HG03342 (cell line): ENCODE measurements at regions not wholly inside any gene's neighbourhood (a gene's known extent, or its start where the extent isn't known, plus 50 kb on each side); places are given as distances from the start of the nearest gene placed in this dataset.

Experiments used
- ATAC-seq: cut with Tn5 transposase; IDR thresholded peaks from one replicate; pipeline ENCODE4 v1.9.1; 2021; ENCODE audit warnings: mild to moderate bottlenecking, moderate library complexity; ENCODE audit not compliant: unreplicated experiment

DNA sequence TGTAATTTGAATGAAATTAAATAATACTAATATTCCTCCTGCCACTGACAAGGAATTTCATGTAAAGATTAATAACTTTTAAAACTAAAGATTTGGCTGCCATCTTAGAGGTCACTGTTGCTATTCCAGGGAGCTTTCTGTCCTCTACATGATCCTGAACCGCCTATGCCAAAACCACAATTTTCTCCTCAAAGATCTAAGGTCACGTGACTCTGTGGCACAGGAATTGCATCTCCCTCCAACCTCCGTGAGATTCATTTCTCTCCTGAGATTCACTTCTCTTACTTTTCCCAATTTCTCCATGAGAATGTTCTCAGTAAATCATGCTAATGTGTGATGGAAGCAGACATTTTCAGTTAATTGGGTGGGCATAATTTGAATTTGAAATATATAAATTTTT lies 379.6 kb upstream of the TSHZ2 start:
- ATAC-seq, result no peak

DNA sequence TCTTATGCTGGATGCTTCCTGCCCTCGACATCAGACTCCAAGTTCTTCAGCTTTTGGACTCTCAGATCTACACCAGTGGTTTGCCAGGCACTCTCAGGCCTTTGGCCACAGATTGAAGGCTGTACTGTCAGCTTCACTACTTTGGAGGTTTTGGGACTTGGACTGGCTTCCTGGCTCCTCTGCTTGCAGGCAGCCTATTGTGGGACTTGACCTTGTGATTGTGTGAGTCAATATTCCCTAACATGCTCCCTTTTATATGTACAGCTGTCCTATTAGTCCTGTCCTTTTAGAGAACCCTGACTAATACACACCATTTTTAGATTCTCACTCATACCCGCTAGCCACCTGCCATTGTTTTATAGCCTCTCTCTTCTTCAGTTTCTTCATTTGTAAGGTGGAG lies 382.1 kb upstream of the TSHZ2 start:
- ATAC-seq, result no peak

DNA sequence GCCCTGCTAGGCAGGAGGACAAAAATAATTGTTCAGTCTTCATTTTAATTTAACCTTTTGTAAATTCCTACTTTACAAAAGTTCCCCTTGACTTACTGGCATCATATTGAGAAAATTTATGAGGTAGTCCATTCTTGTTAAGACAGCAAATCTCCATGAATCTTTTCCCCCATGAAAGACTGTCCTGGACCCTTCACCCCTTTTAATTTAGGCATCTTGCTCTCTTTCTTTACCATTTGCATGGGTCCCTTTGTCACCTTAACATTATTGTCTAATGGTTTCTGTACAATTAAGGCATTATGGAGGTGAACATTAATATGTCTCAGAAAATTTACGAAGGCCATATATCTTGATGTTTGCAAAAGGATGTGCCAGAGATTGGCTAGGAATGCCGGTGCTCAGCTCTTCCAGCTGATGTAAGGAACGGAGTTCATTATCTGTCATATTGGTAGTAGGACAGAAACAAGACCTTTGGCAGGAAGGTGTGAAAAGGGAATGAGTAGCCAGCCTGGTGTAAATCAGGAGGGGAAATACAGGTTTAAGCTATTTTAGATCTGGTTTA lies 382.8 kb upstream of the TSHZ2 start:
- no peak for ATAC-seq

DNA sequence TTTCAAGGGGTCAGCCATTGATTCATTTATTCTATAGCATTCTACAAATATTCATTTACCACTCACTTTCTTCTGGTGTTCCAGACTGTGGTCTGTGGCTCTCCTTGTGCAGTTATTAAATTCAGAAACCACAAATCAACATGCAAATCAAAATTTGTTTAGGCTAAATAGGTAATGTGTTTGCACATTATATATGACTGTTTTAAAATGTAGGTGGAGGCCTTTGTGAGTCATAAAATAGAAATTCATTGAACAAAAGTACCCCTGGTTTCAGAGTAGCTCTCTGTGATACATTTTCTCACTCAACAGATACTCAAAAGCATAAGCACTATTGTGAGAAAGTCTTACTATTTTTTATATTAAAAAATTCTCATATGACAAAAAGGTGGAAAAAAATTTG lies 385.5 kb upstream of the TSHZ2 start:
- ATAC-seq, result no peak

DNA sequence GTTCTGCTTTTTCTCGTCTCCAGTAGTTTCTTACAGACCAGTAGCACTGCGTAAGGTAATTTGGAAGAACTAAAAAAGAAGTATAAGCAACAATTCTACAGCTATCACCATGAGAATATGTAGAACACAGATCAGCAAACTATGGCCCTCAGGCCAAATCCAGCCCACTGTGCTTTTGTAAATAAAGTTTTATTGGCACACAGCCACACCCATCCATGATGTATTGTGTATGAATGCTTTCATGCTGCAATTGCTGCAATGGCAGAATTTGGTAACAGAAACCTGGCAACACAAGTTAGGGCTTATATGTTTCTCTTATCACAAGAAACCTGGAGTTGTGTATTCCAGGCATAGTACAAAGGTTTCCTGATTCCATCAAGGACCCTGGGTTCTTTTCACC lies 386.8 kb upstream of the TSHZ2 start:
- ATAC-seq, result no peak

DNA sequence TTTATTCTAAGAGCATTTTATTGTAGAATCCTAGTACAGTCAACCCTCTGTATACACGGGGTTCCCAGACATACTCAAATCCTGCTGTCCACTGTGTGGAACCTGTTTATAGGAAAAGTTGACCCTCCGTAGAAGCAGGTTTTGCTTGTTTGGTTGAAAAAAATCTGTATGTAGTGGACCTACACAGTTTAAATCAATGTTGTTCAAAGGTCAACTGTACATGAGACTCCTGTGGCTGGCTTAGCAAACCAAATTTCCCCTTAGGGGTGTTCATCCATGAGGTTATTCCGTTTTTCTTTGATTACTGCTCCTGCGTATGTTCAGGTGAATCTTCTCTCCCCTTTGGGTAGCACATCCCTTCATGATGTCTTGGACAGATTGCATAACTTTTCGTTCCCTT lies 387.0 kb upstream of the ZFP64 start:
- no peak for ATAC-seq

DNA sequence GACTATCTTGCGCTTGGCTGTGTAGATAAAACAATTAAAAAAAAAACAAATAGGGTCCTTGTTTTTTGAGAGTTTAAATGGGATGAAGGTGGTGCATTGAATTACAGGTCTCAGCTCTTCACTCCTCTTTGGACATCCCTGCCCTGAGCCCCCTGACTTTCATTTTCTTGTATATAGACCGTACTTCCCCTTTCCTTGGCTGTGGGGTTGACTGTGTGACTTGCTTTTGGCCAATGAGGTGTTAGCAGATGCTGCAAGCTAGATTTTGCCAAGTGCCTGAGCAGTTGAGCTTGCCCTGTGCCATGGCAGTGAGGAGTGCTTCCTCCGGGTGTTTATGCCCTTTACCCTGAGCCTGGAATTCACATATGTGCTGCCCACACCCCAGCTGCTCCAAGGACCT lies 386.1 kb upstream of the ZFP64 start:
- ATAC-seq, result no peak

DNA sequence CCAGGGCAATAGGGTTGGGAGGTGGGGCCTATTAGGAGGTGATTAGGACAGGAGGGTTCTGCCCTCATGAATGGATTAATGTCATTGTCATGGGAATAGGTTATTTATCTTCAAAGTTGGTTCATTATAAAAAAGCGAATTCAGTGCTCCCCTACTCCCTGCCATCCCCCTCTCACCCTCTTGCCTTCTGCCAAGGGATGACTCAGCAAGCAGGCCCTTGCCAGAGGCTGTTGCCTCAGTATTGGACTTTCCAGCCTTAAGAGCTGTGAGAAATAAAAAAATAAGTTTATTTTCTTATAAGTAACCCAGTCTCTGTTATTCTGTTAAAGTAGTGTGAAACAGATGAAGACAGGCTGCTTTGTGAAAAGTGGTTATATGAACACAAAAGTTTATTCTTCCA lies 381.1 kb upstream of the ZFP64 start:
- no peak for ATAC-seq

DNA sequence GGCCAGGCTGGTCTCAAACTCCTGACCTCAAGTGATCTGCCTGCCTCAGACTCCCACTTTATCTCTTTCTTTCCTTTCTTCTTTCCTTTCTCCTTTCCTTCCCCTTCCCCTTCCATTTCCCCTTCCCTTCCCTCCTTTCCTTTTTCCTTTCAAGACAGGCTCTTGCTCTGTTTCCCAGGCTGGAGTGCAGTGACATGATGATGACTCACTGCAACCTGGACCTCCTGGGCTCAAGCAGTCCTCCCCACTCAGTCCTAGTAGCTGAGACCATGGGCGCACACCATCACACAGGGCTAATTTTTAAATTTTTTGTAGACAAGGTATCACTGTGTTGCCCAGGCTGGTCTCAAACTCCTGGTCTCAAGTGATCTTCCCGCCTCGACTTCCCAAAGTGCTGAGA lies 377.6 kb upstream of the ZFP64 start:
- ATAC-seq, result no peak

DNA sequence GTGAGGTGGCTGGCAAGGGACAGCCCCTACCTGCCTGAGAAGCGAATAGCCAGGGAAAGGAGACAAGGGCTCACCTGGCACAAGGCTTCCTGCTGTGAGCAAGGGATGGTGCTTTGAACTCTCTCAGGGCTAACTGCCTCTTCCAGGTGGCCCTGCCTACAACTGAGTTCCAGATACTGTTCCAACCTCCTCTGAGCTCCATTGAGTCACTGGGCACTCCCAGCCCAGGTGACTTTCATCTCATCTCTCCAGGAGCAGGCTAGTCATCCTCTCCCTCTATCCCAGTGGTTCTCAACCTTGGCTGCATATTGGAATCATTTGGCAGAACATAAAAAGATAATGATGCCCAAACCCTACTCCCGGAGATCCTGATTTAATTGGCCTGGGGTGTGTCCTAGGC lies 374.0 kb upstream of the ZFP64 start:
- ATAC-seq, result no peak

DNA sequence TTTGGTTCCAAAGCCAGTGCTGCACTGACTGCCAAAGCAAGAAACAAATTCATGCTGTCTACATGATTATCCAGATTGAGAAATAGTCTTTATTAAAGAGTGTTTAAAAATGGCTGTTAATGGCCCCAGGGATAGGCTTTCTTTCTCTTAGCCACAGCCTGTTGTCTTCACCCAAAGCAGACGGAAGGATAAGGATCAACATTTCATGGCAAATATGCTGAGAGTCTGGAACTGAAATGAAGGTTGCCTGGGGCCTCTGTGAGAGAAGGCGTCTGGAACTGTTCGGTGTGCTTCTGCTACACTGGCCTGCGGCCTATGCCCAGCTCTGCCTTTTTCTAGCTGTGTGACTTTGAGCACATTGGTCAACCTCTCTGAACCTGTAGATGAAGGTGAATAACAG lies 373.0 kb upstream of the ZFP64 start:
- ATAC-seq, result no peak

DNA sequence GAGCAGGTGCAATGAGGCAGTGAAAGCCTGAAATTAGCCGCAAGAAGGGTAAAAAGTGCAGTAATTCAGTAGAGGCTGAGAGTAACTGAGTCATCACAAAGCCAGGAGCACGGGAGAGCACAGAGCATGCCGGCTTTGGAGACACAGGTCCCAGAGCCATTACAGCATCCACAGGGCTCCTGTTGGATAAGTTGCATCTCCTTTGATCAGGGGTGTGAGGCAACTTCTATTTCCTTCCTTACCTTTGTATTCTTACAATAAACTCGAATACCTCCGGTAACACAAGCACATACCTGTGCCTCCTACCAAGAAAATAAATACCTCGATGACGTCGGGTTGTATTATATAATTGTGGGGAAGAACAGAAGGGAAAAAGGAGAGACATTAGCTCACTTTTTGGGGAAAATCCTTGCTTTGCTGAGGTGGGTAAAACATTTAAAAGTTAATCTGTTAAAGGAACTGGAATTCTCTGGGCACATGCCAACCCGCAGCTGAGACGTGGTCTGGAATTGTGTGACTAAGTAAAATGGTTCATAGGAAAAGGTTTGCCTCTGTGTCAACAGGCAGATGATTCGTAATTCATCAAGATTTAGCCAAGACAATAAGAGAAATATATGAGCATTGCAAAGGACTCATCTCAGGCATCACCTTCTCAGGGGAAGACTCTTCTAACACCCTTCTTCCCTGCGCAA lies 360.7 kb upstream of the ZFP64 start:
- no peak for ATAC-seq

DNA sequence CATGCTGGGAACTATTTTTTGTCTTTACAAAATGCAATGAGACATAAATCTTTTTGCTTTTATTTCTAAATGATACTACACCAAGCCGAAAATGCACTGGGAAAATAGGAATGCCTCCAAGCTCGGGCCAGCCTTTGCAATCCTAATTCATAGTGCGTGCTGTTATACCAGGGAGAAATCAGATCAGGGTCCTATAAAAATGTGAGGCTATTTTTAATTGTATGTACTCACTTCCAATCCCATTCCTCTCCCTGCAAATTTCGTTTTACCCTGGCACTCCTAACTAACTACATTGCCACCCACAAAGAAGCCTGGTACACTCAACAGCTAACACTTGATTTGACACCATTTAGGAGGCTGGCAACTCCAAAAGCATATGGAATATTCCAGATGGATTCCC lies 350.6 kb upstream of the ZFP64 start:
- no peak for ATAC-seq

DNA sequence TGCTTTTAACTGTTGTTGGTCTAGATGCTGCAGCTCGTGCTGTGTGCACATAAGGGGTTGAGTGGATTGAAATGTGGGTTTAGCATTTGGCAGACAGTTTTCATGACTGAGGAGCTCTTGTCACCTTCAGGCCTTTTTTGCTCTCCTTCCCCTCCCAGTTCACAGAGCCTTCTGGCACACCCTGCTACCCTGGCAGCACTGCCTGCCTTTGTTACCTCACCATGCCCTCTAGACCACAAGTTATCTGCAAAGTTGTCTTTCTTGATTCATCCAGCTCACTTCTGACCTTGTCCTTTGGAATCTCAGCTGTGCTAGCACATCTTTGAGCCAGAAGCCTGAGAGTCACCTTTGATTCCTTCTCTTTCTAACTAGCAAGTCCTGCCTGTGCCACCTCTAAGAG lies 348.9 kb upstream of the ZFP64 start:
- no peak for ATAC-seq

DNA sequence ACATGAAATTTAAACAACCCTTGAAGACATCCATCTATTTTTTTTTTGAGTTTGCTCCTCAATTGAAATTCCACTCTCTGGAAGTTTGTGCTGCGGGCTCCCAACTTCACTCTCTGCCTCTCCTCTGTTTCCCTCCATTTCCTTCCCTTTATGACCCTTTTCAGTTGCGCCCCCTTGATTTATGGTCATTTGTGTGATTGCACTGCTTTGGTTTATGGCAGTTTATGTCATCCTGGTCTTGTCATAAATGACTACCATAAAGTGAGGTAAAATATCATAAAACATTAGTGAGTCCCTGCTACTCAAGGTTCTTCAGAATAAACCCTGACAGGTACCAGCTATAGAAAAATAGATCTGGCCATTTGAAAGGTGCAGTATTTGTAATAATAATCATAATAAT lies 348.3 kb upstream of the ZFP64 start:
- no peak for ATAC-seq

DNA sequence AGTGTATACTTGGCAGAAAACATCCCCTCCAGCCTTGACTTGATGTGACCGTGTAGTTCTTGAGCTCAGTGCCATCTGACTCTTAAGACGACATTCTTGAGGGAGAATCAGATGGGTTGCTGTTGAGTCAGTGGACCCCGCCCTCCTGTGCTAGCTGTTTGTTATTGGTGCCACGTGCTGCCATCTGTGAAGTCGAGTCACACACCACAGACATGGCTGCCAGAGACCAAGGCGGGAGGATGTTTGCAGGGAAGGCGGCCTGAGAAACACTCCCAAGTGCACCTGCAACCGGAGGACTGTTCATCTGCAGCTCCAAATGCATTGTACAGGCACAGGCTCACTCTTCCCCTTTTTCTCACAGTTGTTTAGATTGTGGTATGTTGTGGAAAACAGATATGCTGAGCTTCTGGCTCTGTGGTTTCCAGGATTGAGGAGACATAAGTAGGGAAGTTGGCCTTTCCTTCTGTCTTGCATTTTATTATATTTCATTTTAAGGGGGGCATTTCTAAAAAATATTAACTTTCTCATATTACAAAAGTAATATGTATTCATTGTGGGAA lies 345.3 kb upstream of the ZFP64 start:
- ATAC-seq, result no peak

DNA sequence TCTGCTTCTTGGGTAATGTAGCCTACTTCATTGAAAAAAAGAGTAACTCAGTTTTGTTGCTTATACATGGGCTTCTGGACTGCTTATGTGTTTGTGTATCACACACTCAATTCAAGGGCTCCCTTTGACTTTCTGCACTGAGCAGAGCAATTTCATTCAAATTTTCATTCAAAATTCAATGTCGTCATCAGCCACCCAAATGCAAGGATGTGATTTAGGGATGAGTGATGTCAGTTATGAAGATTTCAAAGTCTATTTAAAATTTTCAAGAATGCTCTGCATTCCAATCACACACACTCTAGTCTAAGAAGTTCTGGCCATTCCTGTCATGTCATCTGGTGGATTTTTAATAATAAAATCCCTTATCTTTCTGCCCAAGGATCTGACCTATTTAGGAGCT lies 344.5 kb upstream of the ZFP64 start:
- no peak for ATAC-seq

DNA sequence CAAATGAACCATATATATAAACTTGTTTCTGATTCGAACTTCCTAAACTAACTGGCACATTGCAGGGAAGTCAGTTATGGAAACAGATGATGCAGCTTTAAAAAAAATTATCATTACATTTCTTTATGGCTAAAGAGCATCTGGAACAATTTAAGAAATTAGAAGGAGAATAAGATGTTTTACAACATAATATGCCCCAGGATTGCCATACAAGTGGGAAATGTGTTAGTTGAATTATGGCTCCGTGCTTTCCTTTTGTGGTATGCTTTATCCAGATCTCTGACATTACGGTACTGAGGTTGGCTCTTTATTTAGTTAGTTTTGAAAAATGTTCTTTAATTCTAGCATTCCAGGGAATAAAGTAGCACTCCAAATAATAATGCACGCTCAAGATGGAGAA lies 343.0 kb upstream of the ZFP64 start:
- no peak for ATAC-seq

DNA sequence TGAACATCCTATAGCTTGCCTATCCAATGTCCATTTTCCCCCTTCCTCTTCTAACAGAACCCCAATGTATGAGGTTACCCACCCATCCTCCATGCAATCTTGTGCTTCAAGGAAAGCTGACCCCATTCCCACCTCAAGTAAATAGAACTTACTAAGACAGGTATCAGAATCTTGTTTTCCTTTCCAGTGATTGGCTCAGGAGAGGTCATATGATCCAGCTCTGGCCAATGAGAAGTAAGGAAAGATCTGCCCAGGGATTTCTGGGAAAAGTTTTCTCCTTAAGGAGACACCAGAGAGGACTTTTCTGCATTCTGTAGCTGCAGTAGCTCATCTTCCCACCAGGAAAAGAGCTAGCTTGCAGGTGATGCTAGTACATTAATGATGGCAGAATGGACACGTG lies 341.8 kb upstream of the ZFP64 start:
- ATAC-seq, result no peak

DNA sequence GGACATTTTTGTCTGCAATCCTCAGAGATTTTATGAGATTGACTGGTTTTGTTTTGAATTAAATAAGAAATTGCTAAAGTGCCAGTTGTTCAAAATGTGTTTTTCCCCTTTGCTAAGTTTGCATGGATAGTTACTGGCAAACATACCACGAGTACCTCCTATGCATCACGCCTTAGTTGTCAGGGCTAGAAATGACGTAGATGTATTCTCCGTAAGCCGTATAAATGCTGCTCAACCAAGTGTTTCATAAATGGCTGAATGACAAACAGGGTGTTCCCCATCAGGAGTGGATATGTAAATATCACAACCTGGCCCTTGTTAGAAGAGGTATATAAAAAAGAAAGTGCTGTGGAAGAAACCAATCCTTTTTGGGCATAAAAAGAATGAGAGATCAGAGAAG lies 341.1 kb upstream of the ZFP64 start:
- ATAC-seq, result no peak

DNA sequence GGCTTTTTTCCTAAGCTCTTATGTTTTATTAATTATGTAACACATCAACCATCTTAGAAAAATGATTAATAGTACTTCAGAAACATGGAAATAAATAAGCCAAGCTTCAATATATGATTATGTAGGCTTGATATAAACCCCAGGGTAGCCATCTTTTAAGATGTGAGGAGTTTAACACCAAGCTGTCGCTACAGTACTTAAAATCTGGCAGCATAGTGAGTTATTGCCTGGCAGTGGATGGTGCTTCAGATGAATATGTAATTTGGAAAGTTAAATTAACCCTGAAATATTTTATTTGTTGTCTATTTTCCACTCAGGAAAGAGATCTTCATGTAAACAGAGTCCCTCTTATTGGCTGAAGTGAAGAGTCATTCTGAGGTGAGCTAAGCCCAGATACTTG lies 339.0 kb upstream of the ZFP64 start:
- ATAC-seq, result no peak

DNA sequence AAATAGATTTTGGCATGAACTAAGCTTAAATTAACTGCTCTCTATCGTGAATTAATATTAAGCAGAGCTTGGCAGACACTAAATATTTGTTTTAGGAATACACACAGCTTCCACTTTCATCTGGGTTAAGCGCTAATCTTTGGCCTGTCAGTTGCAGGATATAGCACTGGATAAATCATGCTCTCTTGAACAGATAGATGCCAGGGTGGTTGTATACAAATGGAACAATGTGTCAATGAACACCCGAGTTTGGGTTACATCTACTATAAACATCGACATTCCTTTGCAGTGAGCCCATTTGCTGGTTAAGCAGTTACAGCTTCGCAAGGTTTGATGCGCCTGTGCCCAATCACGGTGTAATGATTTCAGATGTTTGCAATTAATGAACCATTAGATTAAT lies 338.2 kb upstream of the ZFP64 start:
- ATAC-seq, result no peak

DNA sequence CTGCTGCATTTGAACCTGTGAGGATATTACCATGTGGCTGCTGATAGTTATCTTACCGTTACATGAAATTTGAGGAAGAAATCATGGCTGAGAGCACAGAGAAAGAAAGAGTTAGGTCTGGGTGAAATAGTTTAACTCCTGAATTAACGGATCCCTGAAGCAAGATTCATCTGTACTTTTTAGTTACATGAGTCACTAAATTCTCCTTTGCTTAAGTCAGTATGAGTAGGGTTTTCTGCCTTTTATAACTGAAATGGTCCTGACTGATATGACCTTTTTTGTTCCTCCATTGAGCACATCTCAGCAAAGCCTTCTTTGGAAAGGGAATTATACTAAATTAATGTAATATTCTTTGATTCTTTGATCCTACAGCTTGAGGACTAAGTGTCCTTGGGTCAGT lies 333.3 kb upstream of the ZFP64 start:
- ATAC-seq, result no peak
